GM18870 (cell line): ENCODE measurements at regions not wholly inside any gene's neighbourhood (a gene's known extent, or its start where the extent isn't known, plus 50 kb on each side); places are given as distances from the start of the nearest gene placed in this dataset.
"Not testable (repeated sequence)": the region's sequence is repeated elsewhere in the genome, so short reads cannot be mapped to it uniquely, and the experiment has no call there.

Experiments used
- ATAC-seq: cut with Tn5 transposase; IDR thresholded peaks from one replicate; pipeline ENCODE4 v1.9.1; 2021; ENCODE audit warnings: moderate library complexity; ENCODE audit not compliant: unreplicated experiment

- peak; percentile 42 for ATAC-seq
Measured at GRCh38 chr7:113622796-113623195, 296.0 kb downstream of the PPP1R3A start.

DNA sequence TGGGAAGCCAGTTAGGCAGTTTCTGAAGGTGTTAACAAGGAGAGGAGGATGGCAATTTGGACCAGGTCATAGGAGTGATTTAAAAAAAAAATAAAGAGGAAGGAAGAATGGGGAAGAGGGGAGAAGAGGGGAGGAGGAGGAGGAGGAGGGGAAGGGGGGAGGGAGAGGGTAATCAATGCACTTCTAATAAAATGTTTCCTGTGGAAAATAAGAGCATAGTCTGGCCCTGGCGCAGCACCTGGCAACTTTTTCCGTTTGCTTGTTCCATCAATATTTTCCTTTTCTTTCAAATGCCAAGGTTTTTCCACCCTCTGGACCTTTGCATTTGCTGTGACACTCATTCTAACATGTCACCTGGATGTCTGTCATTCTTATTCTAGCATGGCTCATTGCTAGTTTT lies 308.2 kb downstream of the PPP1R3A start:
- ATAC-seq = no peak

- no peak for ATAC-seq
Measured at GRCh38 chr7:113608782-113609181, 310.0 kb downstream of the PPP1R3A start.

DNA sequence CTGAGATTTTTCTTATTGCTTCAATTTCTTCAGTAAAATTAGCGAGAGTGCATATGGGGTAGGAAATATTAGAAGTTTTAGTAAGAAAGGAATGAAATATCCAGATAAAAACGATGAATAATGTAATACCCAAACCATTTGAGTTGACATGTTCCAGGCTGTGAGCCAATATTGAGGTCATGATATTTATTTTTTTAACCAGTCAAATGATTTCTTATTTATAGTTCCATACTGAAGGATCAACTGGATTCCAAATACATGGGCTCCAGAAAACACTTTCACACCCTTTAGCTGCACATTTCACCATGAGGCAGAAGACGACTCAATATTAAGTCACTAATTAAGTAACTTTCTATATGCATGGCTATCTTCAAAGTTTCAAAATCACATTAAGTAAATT lies 312.5 kb downstream of the PPP1R3A start:
- ATAC-seq = no peak

GRCh38 chr7:113600428-113600827 lies 318.4 kb downstream of the PPP1R3A start:
- ATAC-seq = not testable (repeated sequence)

- ATAC-seq = not testable (repeated sequence)
Measured at GRCh38 chr7:113593455-113593854, 325.4 kb downstream of the PPP1R3A start.

DNA sequence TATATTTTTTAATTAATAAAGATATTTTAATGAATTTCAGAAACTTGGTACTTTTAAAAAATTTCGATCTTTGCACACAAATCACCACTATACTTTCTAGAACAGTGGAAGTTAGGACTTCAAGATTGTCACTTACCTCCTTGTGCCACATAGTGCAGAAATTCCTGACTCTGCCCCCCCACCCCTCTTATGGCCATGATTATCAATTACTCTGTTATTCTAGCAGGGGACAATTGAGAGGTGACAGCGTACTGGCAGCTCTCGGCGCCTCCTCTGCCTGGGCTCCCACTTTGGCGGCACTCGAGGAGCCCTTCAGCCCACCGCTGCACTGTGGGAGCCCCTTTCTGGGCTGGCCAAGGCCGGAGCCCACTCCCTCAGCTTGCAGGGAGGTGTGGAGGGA lies 325.9 kb downstream of the PPP1R3A start:
- ATAC-seq = not testable (repeated sequence)

DNA sequence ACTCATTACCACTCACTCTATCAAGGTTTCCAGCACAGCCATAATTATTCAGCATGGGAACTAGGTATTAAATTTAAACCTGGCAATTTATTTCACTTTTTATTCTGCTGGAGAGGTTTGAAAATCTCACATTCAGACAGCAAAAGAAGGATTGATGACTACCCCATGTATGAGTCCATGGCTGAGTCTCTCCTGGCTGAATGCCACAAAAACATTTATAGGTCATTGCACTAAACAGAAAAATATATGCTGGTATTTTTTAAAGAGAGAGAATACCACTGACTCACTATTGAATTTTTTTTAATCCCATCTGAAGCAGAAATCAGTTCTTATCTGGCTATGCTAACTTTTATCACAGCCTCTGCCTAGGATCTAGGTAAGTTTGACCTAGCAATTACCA lies 336.3 kb downstream of the PPP1R3A start:
- ATAC-seq = no peak

DNA sequence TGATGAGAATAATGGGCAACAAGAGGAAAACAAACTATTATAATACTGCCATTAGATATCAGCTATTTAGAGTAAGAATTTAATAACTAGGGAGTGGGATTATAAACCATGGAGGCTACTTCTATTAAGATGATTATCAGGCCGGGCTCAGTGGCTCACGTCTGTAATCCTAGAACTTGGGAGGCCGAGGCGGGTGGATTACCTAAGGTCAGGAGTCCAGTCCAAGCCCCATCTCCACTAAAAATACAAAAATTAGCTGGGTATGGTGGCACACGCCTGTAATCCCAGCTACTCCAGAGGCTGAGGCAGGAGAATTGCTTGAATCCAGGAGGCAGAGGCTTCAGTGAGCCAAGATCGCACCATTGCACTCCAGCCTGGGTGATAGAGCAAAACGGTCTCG lies 355.6 kb downstream of the PPP1R3A start:
- ATAC-seq = not testable (repeated sequence)

- no peak for ATAC-seq
Measured at GRCh38 chr7:113562801-113563200, 356.0 kb downstream of the PPP1R3A start.

DNA sequence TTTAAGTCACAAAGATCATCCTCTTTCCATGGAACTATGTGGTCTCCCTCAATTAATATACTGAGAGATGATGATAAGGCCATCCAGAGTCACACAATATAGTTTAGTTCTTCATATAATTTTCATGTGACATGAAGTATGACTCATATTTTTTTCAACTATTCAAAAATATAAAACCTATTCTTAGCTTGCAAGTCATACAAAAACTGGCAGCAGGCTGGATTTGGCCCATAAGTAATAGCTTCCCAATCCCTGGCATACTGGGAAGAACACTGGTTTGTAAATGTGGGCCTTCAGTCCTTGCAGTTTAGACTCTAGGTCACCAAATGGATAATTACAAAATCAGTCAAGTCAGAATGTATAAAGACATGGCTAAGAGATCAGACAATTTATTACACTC lies 356.6 kb downstream of the PPP1R3A start:
- no peak for ATAC-seq

GRCh38 chr7:113561446-113561845 lies 357.4 kb downstream of the PPP1R3A start:
- ATAC-seq = no peak

GRCh38 chr7:113550966-113551365 lies 367.8 kb downstream of the PPP1R3A start:
- no peak for ATAC-seq

DNA sequence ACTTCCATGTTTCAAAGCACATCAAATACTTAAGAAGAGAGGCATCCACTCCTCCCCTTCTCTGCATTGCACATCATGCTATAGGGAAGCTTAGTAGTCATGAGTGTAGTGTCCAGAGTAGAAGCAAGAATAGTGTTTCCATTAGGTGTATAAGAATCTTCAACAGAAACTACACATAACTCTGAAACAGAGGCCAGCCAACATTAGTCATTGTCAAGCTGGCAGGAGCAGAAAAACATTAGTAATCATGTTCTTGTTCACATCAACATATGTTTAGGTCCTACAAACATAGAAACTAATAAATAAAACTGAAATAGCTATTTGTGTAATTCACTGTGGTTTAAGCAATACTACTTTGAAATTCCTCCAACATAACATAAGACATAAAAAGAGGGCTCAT lies 370.2 kb downstream of the PPP1R3A start:
- ATAC-seq = peak; percentile 57

DNA sequence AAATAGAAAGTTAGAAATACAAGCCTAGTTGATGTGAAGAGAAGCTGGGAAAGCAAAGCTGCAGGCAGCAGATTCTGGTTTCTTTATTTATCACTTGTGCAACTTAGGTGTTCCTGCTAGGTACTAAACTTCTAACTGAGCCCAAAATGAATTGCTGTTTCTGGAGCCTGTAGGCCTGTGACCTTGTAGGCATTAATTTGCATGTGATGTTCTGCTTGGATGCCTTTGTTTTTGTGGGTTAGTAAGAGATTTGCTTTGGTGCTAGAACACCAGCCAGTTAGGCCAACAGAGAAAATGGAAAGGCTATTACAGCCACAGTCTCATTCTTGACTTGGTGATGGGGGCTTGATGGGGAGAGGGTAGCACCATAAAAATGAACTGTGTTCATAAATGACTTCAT lies 370.7 kb downstream of the PPP1R3A start:
- peak; percentile 80 for ATAC-seq

- ATAC-seq = no peak
Measured at GRCh38 chr7:113521468-113521867, 397.3 kb downstream of the PPP1R3A start.

DNA sequence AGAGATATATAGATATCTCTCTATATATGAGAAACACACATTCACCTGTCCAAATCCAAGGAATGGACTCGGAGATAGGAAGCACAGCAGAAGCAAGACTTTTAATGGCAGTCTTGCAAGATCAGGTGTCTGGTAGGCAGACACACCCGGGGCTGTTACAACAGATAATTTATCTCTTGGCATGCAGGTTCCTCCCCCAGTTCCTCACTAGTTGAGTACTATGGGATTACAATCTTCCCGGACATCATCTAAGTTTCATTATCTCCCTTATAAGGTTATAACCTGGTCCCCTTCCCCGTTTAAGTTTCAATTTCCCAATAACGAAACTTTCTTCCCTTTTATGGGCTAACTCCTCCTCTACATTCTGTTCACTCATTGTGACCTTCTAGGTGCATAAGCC lies 399.3 kb downstream of the PPP1R3A start:
- ATAC-seq = no peak

GRCh38 chr7:113504691-113505090 lies 386.3 kb upstream of the SMIM30 start:
- no peak for ATAC-seq

DNA sequence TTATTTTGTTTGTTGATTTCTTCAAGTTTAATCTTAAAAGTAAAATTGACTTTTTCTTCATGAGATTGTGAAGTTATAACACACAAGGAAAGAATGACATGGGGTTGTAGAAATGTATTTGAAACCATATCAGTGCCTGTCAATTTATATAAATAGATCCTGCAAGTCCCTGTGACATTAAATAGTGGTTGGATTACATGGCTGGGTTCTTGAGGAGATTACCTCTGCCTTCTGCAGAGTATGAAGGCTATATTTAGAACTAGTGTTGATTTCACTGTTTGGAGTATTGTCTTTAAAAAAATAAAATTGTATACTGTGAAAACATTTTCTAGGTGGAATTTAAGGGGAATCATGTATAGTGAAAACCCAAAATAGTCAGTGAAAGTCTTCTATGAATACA lies 385.8 kb upstream of the SMIM30 start:
- ATAC-seq = no peak

GRCh38 chr7:113496586-113496985 lies 378.2 kb upstream of the SMIM30 start:
- not testable (repeated sequence) for ATAC-seq

DNA sequence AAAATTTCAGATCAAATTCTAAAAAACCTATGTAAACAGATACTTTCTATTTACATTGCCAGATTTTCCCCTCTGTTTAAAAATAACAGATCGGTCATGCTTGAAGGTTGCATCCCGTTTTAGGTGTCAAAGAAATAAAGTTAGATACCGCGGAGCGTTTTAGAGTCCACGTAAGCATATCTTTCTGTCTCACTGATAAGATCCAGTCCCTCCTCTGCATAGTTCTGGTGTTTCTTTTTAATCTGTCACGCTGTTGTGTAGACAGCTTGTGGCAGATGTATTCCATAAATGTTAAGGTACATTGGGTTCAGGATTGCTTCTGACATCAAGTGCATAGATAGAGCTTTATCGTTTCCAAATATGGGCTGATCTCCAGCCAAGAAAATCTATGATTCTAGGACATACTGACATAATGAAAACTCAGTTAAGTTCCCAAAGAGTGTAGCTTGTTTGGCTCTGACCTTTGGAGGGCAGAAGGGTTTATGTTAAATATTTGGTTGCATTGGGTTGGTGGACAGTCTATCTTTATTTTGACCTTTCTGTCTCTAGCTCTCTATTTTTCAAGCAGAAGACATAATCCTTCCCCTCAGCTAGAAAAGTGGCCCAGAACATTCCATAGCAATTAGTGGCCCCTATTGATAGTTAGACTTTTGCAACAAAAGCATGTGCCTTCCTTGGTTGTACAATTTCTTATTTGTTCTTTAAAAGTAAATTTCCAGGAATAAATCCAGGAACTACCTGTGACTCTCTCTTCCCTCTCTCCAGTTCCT lies 376.6 kb upstream of the SMIM30 start:
- ATAC-seq = not testable (repeated sequence)

GRCh38 chr7:113491305-113491704 lies 373.0 kb upstream of the SMIM30 start:
- no peak for ATAC-seq
